COR-L47 (cell line): ENCODE measurements at regions not wholly inside any gene's neighbourhood (a gene's known extent, or its start where the extent isn't known, plus 50 kb on each side); places are given as distances from the start of the nearest gene placed in this dataset.
A peak's percentile ranks its signal among the peaks of the same experiment; 100 is the strongest.

Experiments used
- DNase-seq: peaks from one replicate; lab custom pipeline; 2025; lab: John Stamatoyannopoulos, UW

GRCh38 chr15:52876991-52877663 is 87.0 kb upstream of the ONECUT1 start:
- DNase-seq = no peak

- DNase-seq = no peak
Observed at GRCh38 chr15:52872036-52872818, 82.1 kb upstream of the ONECUT1 start.

- DNase-seq = no peak
Observed at GRCh38 chr15:52870015-52870414, 79.9 kb upstream of the ONECUT1 start.

GRCh38 chr15:52866698-52867097 is 76.6 kb upstream of the ONECUT1 start:
- DNase-seq = no peak

GRCh38 chr15:52862677-52863076 is 72.5 kb upstream of the ONECUT1 start:
- DNase-seq = no peak

GRCh38 chr15:52858782-52859176 is 68.6 kb upstream of the ONECUT1 start:
- DNase-seq = peak; percentile 15

- peak; percentile 33 for DNase-seq
Observed at GRCh38 chr15:52857937-52858781, 68.0 kb upstream of the ONECUT1 start.

- DNase-seq = no peak
Observed at GRCh38 chr15:52857471-52857870, 67.3 kb upstream of the ONECUT1 start.

- DNase-seq = no peak
Observed at GRCh38 chr15:52856286-52856685, 66.2 kb upstream of the ONECUT1 start.

- no peak for DNase-seq
Observed at GRCh38 chr15:52855157-52855556, 65.0 kb upstream of the ONECUT1 start.

GRCh38 chr15:52844823-52845222 is 54.7 kb upstream of the ONECUT1 start:
- no peak for DNase-seq
